Activated T-cell treated with anti-CD3 and anti-CD28 coated beads, Interleukin-2, amount 50 U/mL, for 24 hours (primary cell): ENCODE measurements at regions not wholly inside any gene's neighbourhood (a gene's known extent, or its start where the extent isn't known, plus 50 kb on each side); places are given as distances from the start of the nearest gene placed in this dataset.
A peak's percentile ranks its signal among the peaks of the same experiment; 100 is the strongest.

Experiments
- DNase-seq: peaks from one replicate; pipeline ENCODE4 v3.0.0-alpha.2; 2020
- H3K27ac Mint-ChIP-seq: 2 replicates; pipeline ENCODE4 v1.8.0; 2020; ENCODE audit warnings: mild to moderate bottlenecking, mixed read lengths
- H3K27me3 Mint-ChIP-seq: 2 replicates; pipeline ENCODE4 v1.8.0; 2020; ENCODE audit warnings: mixed read lengths
- H3K36me3 Mint-ChIP-seq: 2 replicates; pipeline ENCODE4 v1.8.0; 2020; ENCODE audit warnings: low read depth, mixed read lengths
- H3K4me1 Mint-ChIP-seq: 2 replicates; pipeline ENCODE4 v1.8.0; 2020; ENCODE audit warnings: low read depth, mixed read lengths
- H3K4me3 Mint-ChIP-seq: 2 replicates; pipeline ENCODE4 v1.8.0; 2020; ENCODE audit warnings: mild to moderate bottlenecking, moderate library complexity, mixed read lengths
- H3K9me3 Mint-ChIP-seq: 2 replicates; pipeline ENCODE4 v1.8.0; 2020; ENCODE audit warnings: mixed read lengths

GRCh38 chrX:9134366-9134765 is 100.4 kb upstream of the FAM9B start:
- Mint-ChIP-seq H3K4me3 (no peak overlapping the region), H3K4me1 (peaks cover 32% of the 10 kb centered on the region), H3K9me3 (peaks cover 6% of the 10 kb centered on the region), H3K27me3 (no peaks in the 10 kb centered on the region), H3K27ac (no peak overlapping the region), H3K36me3 (no peaks in the 10 kb centered on the region)
- no peak for DNase-seq

GRCh38 chrX:9135901-9136510 is 102.1 kb upstream of the FAM9B start:
- DNase-seq = no peak
- Mint-ChIP-seq H3K36me3 (no peaks in the 10 kb centered on the region), H3K27me3 (no peaks in the 10 kb centered on the region), H3K9me3 (peaks cover 7% of the 10 kb centered on the region), H3K27ac (no peak overlapping the region), H3K4me3 (no peak overlapping the region), H3K4me1 (peaks cover 17% of the 10 kb centered on the region)

- no peak overlapping the region for H3K4me3 Mint-ChIP-seq
- no peaks in the 10 kb centered on the region for H3K36me3 Mint-ChIP-seq
- peaks cover 7% of the 10 kb centered on the region for H3K9me3 Mint-ChIP-seq
- no peak for DNase-seq
- H3K4me1 Mint-ChIP-seq = peaks cover 6% of the 10 kb centered on the region
- H3K27me3 Mint-ChIP-seq = no peaks in the 10 kb centered on the region
- H3K27ac Mint-ChIP-seq = no peak overlapping the region
Observed at GRCh38 chrX:9137152-9137551, 103.2 kb upstream of the FAM9B start.

GRCh38 chrX:9141496-9141895 is 107.6 kb upstream of the FAM9B start:
- Mint-ChIP-seq H3K4me3 (no peak overlapping the region), H3K4me1 (no peaks in the 10 kb centered on the region), H3K27ac (no peak overlapping the region), H3K36me3 (no peaks in the 10 kb centered on the region), H3K9me3 (peaks cover 3% of the 10 kb centered on the region), H3K27me3 (peaks cover 8% of the 10 kb centered on the region)
- DNase-seq = no peak

GRCh38 chrX:9144701-9145241 is 110.8 kb upstream of the FAM9B start:
- DNase-seq = no peak
- H3K9me3 Mint-ChIP-seq = no peaks in the 10 kb centered on the region
- H3K4me3 Mint-ChIP-seq = no peak overlapping the region

GRCh38 chrX:9146657-9147056 is 112.7 kb upstream of the FAM9B start:
- DNase-seq = no peak
- Mint-ChIP-seq H3K27me3 (peaks cover 15% of the 10 kb centered on the region), H3K36me3 (peaks cover 2% of the 10 kb centered on the region), H3K4me3 (no peak overlapping the region), H3K27ac (no peak overlapping the region), H3K9me3 (peaks cover 2% of the 10 kb centered on the region), H3K4me1 (no peaks in the 10 kb centered on the region)

More at GRCh38 chrX:9144701-9145241, 110.8 kb upstream of the FAM9B start:
- Mint-ChIP-seq H3K36me3 (no peaks in the 10 kb centered on the region), H3K4me1 (no peaks in the 10 kb centered on the region), H3K27me3 (peaks cover 15% of the 10 kb centered on the region), H3K27ac (no peak overlapping the region)

- Mint-ChIP-seq H3K4me1 (no peaks in the 10 kb centered on the region), H3K9me3 (peaks cover 6% of the 10 kb centered on the region), H3K27me3 (peaks cover 15% of the 10 kb centered on the region), H3K27ac (no peak overlapping the region), H3K4me3 (no peak overlapping the region), H3K36me3 (peaks cover 2% of the 10 kb centered on the region)
- no peak for DNase-seq
Observed at GRCh38 chrX:9147086-9147485, 113.2 kb upstream of the FAM9B start.

GRCh38 chrX:9147726-9148125 is 113.8 kb upstream of the FAM9B start:
- no peaks in the 10 kb centered on the region for H3K4me1 Mint-ChIP-seq
- no peak for DNase-seq
- H3K27ac Mint-ChIP-seq = no peak overlapping the region
- no peak overlapping the region for H3K4me3 Mint-ChIP-seq
- H3K36me3 Mint-ChIP-seq = peaks cover 2% of the 10 kb centered on the region
- H3K27me3 Mint-ChIP-seq = peaks cover 15% of the 10 kb centered on the region
- peaks cover 8% of the 10 kb centered on the region for H3K9me3 Mint-ChIP-seq

- H3K9me3 Mint-ChIP-seq = peaks cover 12% of the 10 kb centered on the region
- no peak overlapping the region for H3K4me3 Mint-ChIP-seq
- peaks cover 8% of the 10 kb centered on the region for H3K4me1 Mint-ChIP-seq
- H3K36me3 Mint-ChIP-seq = peaks cover 2% of the 10 kb centered on the region
- no peak overlapping the region for H3K27ac Mint-ChIP-seq
- no peak for DNase-seq
- H3K27me3 Mint-ChIP-seq = peaks cover 14% of the 10 kb centered on the region
Observed at GRCh38 chrX:9148615-9149399, 114.9 kb upstream of the FAM9B start.

- Mint-ChIP-seq H3K9me3 (peaks cover 12% of the 10 kb centered on the region), H3K27ac (no peak overlapping the region), H3K4me3 (no peak overlapping the region), H3K27me3 (peaks cover 10% of the 10 kb centered on the region), H3K4me1 (peaks cover 13% of the 10 kb centered on the region), H3K36me3 (peaks cover 2% of the 10 kb centered on the region)
- DNase-seq = no peak
Observed at GRCh38 chrX:9149501-9150245, 115.7 kb upstream of the FAM9B start.

- no peak for DNase-seq
- no peak overlapping the region for H3K27ac Mint-ChIP-seq
- no peak overlapping the region for H3K4me3 Mint-ChIP-seq
Observed at GRCh38 chrX:9151772-9152307, 117.9 kb upstream of the FAM9B start.

GRCh38 chrX:9153300-9153699 is 119.4 kb upstream of the FAM9B start:
- H3K27me3 Mint-ChIP-seq = peaks cover 8% of the 10 kb centered on the region
- peak overlapping the region; percentile 73 for H3K27ac Mint-ChIP-seq
- peaks cover 2% of the 10 kb centered on the region for H3K36me3 Mint-ChIP-seq
- peaks cover 13% of the 10 kb centered on the region for H3K4me1 Mint-ChIP-seq
- H3K9me3 Mint-ChIP-seq = peaks cover 14% of the 10 kb centered on the region
- no peak for DNase-seq
- no peak overlapping the region for H3K4me3 Mint-ChIP-seq

More at GRCh38 chrX:9151772-9152307, 117.9 kb upstream of the FAM9B start:
- peaks cover 6% of the 10 kb centered on the region for H3K27me3 Mint-ChIP-seq
- peaks cover 13% of the 10 kb centered on the region for H3K4me1 Mint-ChIP-seq
- peaks cover 14% of the 10 kb centered on the region for H3K9me3 Mint-ChIP-seq
- peaks cover 2% of the 10 kb centered on the region for H3K36me3 Mint-ChIP-seq

- Mint-ChIP-seq H3K27me3 (peaks cover 16% of the 10 kb centered on the region), H3K36me3 (no peaks in the 10 kb centered on the region), H3K27ac (no peak overlapping the region), H3K4me1 (peaks cover 34% of the 10 kb centered on the region), H3K9me3 (peaks cover 3% of the 10 kb centered on the region), H3K4me3 (no peak overlapping the region)
- no peak for DNase-seq
Observed at GRCh38 chrX:9158611-9159010, 124.7 kb upstream of the FAM9B start.

GRCh38 chrX:9160698-9161329 is 126.9 kb upstream of the FAM9B start:
- no peaks in the 10 kb centered on the region for H3K9me3 Mint-ChIP-seq
- peaks cover 46% of the 10 kb centered on the region for H3K4me1 Mint-ChIP-seq
- H3K27me3 Mint-ChIP-seq = peaks cover 16% of the 10 kb centered on the region
- H3K4me3 Mint-ChIP-seq = no peak overlapping the region
- no peak overlapping the region for H3K27ac Mint-ChIP-seq
- no peaks in the 10 kb centered on the region for H3K36me3 Mint-ChIP-seq
- DNase-seq = no peak
